IMR-90 (cell line): ENCODE measurements at regions not wholly inside any gene's neighbourhood (a gene's known extent, or its start where the extent isn't known, plus 50 kb on each side); places are given as distances from the start of the nearest gene placed in this dataset.

Experiments used
- ATAC-seq: fragments of 200-7000 bp; cut with Tn5 transposase; 2 replicates; pipeline ENCODE4 v1.9.1; 2020; ENCODE audit warnings: low read depth, mild to moderate bottlenecking, moderate library complexity
- BruUV-seq: library from RNA; stranded (reverse); fragments of 400-500 nt; replicated peaks from 2 replicates; lab custom pipeline; 2021; lab: Mats Ljungman, UMichigan
- CTCF ChIA-PET: fragments of 300-600 bp; formaldehyde crosslinking; extraction: SDS; loops from one replicate; lab custom pipeline; 2021; ENCODE audit warnings: antibody characterized with exemption; lab: Yijun Ruan, JAX
- POLR2A ChIA-PET: fragments of 300-600 bp; sonication (Branson Sonifier 250); formaldehyde crosslinking; loops from one replicate; lab custom pipeline; 2022; ENCODE audit warnings: antibody characterized with exemption; ENCODE audit not compliant: unreplicated experiment; lab: Charles Lee
- DNase-seq: peaks from one replicate; pipeline ENCODE4 v3.0.0; 2013
- H2AFZ ChIP-seq: replicated peaks from 2 replicates; pipeline ENCODE3; 2013; ENCODE audit warnings: low read length, mild to moderate bottlenecking; ENCODE audit not compliant: poor library complexity
- H2AK5ac ChIP-seq: 2 replicates; pipeline ENCODE4 v1.6.1; 2013; ENCODE audit warnings: low read depth, low read length, inconsistent platforms
- H2AK9ac ChIP-seq: replicated peaks from 2 replicates; pipeline ENCODE3; 2013; ENCODE audit warnings: mild to moderate bottlenecking, low read depth, low read length, moderate library complexity; ENCODE audit not compliant: poor library complexity
- H2BK120ac ChIP-seq: 2 replicates; pipeline ENCODE4 v1.6.1; 2013; ENCODE audit warnings: low read depth, low read length, inconsistent platforms
- H2BK15ac ChIP-seq: 3 replicates; pipeline ENCODE4 v1.6.1; 2013; ENCODE audit warnings: low read depth, low read length, inconsistent platforms
- H2BK20ac ChIP-seq: 2 replicates; pipeline ENCODE4 v1.6.1; 2013; ENCODE audit warnings: low read depth, mild to moderate bottlenecking, inconsistent platforms, low read length, moderate library complexity
- H2BK5ac ChIP-seq: 2 replicates; pipeline ENCODE4 v1.6.1; 2013; ENCODE audit warnings: mild to moderate bottlenecking, low read depth, low read length, inconsistent platforms; ENCODE audit not compliant: poor library complexity, severe bottlenecking
- H3K14ac ChIP-seq: replicated peaks from 2 replicates; pipeline ENCODE4 v1.6.1; 2013; ENCODE audit warnings: low read depth, low read length, inconsistent platforms
- H3K18ac ChIP-seq: 2 replicates; pipeline ENCODE4 v1.6.1; 2013; ENCODE audit warnings: low read depth, low read length, control low read depth
- H3K23ac ChIP-seq: 2 replicates; pipeline ENCODE4 v1.6.1; 2013; ENCODE audit warnings: low read depth, low read length, inconsistent platforms
- H3K27ac ChIP-seq: 2 replicates; pipeline ENCODE4 v1.5.1; 2013; ENCODE audit warnings: mild to moderate bottlenecking, control low read depth, low read length; ENCODE audit not compliant: insufficient read depth
- H3K27me3 ChIP-seq: 2 replicates; pipeline ENCODE4 v1.6.1; 2013; ENCODE audit warnings: low read length; ENCODE audit not compliant: control insufficient read depth, insufficient read depth
- H3K36me3 ChIP-seq: 2 replicates; pipeline ENCODE4 v1.6.1; 2013; ENCODE audit warnings: low read length, mixed read lengths; ENCODE audit not compliant: control insufficient read depth, insufficient read depth
- H3K4ac ChIP-seq: 2 replicates; pipeline ENCODE4 v1.6.1; 2013; ENCODE audit warnings: low read depth, low read length, inconsistent platforms
- H3K4me1 ChIP-seq: 2 replicates; pipeline ENCODE4 v1.6.1; 2013; ENCODE audit warnings: low read length, mixed read lengths; ENCODE audit not compliant: control insufficient read depth, insufficient read depth
- H3K4me2 ChIP-seq: 2 replicates; pipeline ENCODE4 v1.6.1; 2013; ENCODE audit warnings: low read depth, mild to moderate bottlenecking, control low read depth, low read length, moderate library complexity
- H3K4me3 ChIP-seq: 2 replicates; pipeline ENCODE4 v1.5.1; 2013; ENCODE audit warnings: low read depth, mild to moderate bottlenecking, control low read depth, low read length, moderate library complexity; ENCODE audit not compliant: insufficient read depth
- H3K56ac ChIP-seq: 2 replicates; pipeline ENCODE4 v1.6.1; 2013; ENCODE audit warnings: low read length, inconsistent platforms; ENCODE audit not compliant: insufficient read depth; ENCODE audit errors: extremely low read depth
- H3K79me1 ChIP-seq, 2 experiments: 2 replicates each; pipeline ENCODE4 v1.6.1; 2013; ENCODE audit warnings: low read length in 2 of 2, inconsistent platforms in 1 of 2, low read depth in 1 of 2
- H3K9ac ChIP-seq: 2 replicates; pipeline ENCODE4 v1.6.1; 2013; ENCODE audit warnings: low read depth, low read length, control low read depth
- H3K9me1 ChIP-seq: 2 replicates; pipeline ENCODE4 v1.6.1; 2013; ENCODE audit warnings: low read length, inconsistent platforms; ENCODE audit not compliant: insufficient read depth
- H3K9me3 ChIP-seq: 2 replicates; pipeline ENCODE4 v1.6.1; 2013; ENCODE audit warnings: low read length; ENCODE audit not compliant: control insufficient read depth, insufficient read depth
- H4K20me1 ChIP-seq: 2 replicates; pipeline ENCODE4 v1.6.1; 2013; ENCODE audit warnings: low read length, inconsistent platforms; ENCODE audit not compliant: insufficient read depth
- H4K5ac ChIP-seq: 2 replicates; pipeline ENCODE4 v1.6.1; 2013; ENCODE audit warnings: mild to moderate bottlenecking, low read depth, low read length, control low read depth
- H4K8ac ChIP-seq, 2 experiments: 2 replicates each; pipeline ENCODE4 v1.6.1; 2013; ENCODE audit warnings: low read depth in 2 of 2, low read length in 2 of 2, control low read depth in 1 of 2, inconsistent platforms in 1 of 2
- H4K91ac ChIP-seq: 2 replicates; pipeline ENCODE4 v1.6.1; 2013; ENCODE audit warnings: low read depth, low read length, inconsistent platforms; ENCODE audit not compliant: insufficient read depth
- CEBPB ChIP-seq: IDR thresholded peaks from 2 replicates; pipeline ENCODE4 v1.6.1; 2012; ENCODE audit warnings: low read depth, low read length, improper control_type of control experiment
- MAZ ChIP-seq: IDR thresholded peaks from 2 replicates; pipeline ENCODE4 v1.6.1; 2012; ENCODE audit warnings: low read depth, mild to moderate bottlenecking, low read length, improper control_type of control experiment, moderate library complexity, borderline replicate concordance
- MXI1 ChIP-seq: IDR thresholded peaks from 2 replicates; pipeline ENCODE4 v1.6.1; 2012; ENCODE audit warnings: low read depth, mild to moderate bottlenecking, low read length, moderate library complexity, borderline replicate concordance
- RAD21 ChIP-seq: IDR thresholded peaks from 2 replicates; pipeline ENCODE4 v1.6.1; 2012; ENCODE audit warnings: low read length, improper control_type of control experiment
- RCOR1 ChIP-seq: IDR thresholded peaks from 2 replicates; pipeline ENCODE4 v1.6.1; 2012; ENCODE audit warnings: mild to moderate bottlenecking, low read length, improper control_type of control experiment; ENCODE audit not compliant: insufficient replicate concordance
- SMC3 ChIP-seq: fragments of 150-350 bp; IDR thresholded peaks from 2 replicates; pipeline ENCODE4 v1.6.1; 2016; ENCODE audit warnings: low read depth, mild to moderate bottlenecking, antibody characterized with exemption, low read length, moderate library complexity
- WGBS, 2 experiments: methylation state at CpG; one replicate each; pipeline versions ENCODE4 v1.1.5 to v1.1.7; 2013; ENCODE audit warnings: missing lambda C conversion rate in 2 of 2; ENCODE audit not compliant: insufficient read length in 1 of 2; ENCODE audit errors: extremely low coverage in 2 of 2; 5-methylcytosine and 5-hydroxymethylcytosine counted together
- dilution Hi-C: fragments of 300-500 bp; cut with HindIII; formaldehyde crosslinking; loops from one replicate; pipeline ENCODE4 v1.14.3; 2018; ENCODE audit warnings: low sequenced_read_pairs; ENCODE audit not compliant: unreplicated experiment
- in situ Hi-C: fragments of 300-500 bp; cut with MboI; formaldehyde crosslinking; loops from 3 replicates; pipeline ENCODE4 v1.14.3; 2019; ENCODE audit warnings: low sequenced_read_pairs, inconsistent platforms, mixed read lengths
- intact Hi-C: fragments of 100-400 bp; cut with micrococcal nuclease; formaldehyde crosslinking; loops from 2 replicates; pipeline ENCODE4 v1.10.0; 2022
- TF ChIP-seq, protein P1 (sequence below): conservative IDR thresholded peaks from 2 replicates; pipeline ENCODE4 v1.5.1; 2012; ENCODE audit warnings: mild to moderate bottlenecking, low read depth, low read length, improper control_type of control experiment
- TF ChIP-seq, protein P2 (sequence below): fragments of 150-350 bp; IDR thresholded peaks from 2 replicates; pipeline ENCODE4 v1.6.1; 2016; ENCODE audit warnings: low read depth, mild to moderate bottlenecking, low read length, moderate library complexity, borderline replicate concordance

DNA sequence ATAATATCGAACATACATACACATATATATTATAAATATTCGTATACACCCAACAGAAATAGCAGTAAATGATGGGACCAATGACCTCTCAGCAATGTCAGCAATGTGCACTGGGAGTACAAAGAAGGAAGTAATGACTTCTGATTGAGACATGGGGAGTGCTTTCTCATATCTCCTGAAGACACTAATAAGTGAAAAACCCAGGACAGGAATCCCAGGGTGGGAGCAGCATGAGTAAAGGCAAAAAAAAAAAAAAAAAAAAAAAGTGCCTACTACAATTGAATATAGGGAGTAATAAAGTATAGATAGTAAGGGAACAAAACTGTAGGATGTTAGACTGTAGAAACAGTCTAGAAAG lies 491.3 kb downstream of the IRS1 start:
- Histone ChIP-seq H3K9ac (no peak overlapping the region), H4K8ac (no peak overlapping the region), H3K36me3 (no peaks in the 10 kb centered on the region), H3K4ac (no peak overlapping the region), H4K20me1 (no peaks in the 10 kb centered on the region), H4K91ac (no peak overlapping the region), H3K9me1 (no peaks in the 10 kb centered on the region), H3K14ac (no peak overlapping the region), H3K4me2 (no peak overlapping the region), H3K18ac (no peak overlapping the region), H3K9me3 (no peaks in the 10 kb centered on the region), H2BK120ac (no peak overlapping the region), H2AK5ac (no peak overlapping the region), H3K27ac (no peak overlapping the region), H2BK5ac (no peak overlapping the region), H3K4me3 (no peak overlapping the region), H3K4me1 (peaks cover 5% of the 10 kb centered on the region; the same call in 1 of the 2 replicates), H3K27me3 (no peaks in the 10 kb centered on the region), H2BK20ac (no peak overlapping the region), H3K23ac (no peak overlapping the region), H3K79me1 (no peaks in the 10 kb centered on the region), H2AFZ (no peak overlapping the region), H2AK9ac (no peak overlapping the region), H4K5ac (no peak overlapping the region), H2BK15ac (no peak overlapping the region), H3K56ac (no peak overlapping the region)
- TF ChIP-seq, protein P1, sequence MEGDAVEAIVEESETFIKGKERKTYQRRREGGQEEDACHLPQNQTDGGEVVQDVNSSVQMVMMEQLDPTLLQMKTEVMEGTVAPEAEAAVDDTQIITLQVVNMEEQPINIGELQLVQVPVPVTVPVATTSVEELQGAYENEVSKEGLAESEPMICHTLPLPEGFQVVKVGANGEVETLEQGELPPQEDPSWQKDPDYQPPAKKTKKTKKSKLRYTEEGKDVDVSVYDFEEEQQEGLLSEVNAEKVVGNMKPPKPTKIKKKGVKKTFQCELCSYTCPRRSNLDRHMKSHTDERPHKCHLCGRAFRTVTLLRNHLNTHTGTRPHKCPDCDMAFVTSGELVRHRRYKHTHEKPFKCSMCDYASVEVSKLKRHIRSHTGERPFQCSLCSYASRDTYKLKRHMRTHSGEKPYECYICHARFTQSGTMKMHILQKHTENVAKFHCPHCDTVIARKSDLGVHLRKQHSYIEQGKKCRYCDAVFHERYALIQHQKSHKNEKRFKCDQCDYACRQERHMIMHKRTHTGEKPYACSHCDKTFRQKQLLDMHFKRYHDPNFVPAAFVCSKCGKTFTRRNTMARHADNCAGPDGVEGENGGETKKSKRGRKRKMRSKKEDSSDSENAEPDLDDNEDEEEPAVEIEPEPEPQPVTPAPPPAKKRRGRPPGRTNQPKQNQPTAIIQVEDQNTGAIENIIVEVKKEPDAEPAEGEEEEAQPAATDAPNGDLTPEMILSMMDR = no peak
- TF ChIP-seq MAZ (no peak), SMC3 (no peak), RCOR1 (no peak), MXI1 (no peak), RAD21 (no peak), CEBPB (no peak)
- TF ChIP-seq, protein P2, sequence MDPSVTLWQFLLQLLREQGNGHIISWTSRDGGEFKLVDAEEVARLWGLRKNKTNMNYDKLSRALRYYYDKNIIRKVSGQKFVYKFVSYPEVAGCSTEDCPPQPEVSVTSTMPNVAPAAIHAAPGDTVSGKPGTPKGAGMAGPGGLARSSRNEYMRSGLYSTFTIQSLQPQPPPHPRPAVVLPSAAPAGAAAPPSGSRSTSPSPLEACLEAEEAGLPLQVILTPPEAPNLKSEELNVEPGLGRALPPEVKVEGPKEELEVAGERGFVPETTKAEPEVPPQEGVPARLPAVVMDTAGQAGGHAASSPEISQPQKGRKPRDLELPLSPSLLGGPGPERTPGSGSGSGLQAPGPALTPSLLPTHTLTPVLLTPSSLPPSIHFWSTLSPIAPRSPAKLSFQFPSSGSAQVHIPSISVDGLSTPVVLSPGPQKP = no peak
- DNase-seq (no peak), ATAC-seq (no peak)
- POLR2A ChIA-PET = interaction anchor here (0.7 kb wide), 1 partner anchor 420 kb away, joined by 3 read pairs; no protein-coding TSS in a partner anchor
- intact Hi-C loops (loop anchor here (10.0 kb wide), 1 partner anchor 486 kb away; the partner anchor contains the start of gene IRS1), dilution Hi-C loops (no loop called here), in situ Hi-C loops (no loop called here)
- CTCF ChIA-PET = no interaction called here
- no TSS peak for BruUV-seq
- WGBS, 2 experiments = no CpG with 5 or more reads among the region's 2 CpGs
